SK-N-SH (cell line): ENCODE measurements at regions not wholly inside any gene's neighbourhood (a gene's known extent, or its start where the extent isn't known, plus 50 kb on each side); places are given as distances from the start of the nearest gene placed in this dataset.
A peak's percentile ranks its signal among the peaks of the same experiment; 100 is the strongest.

Source experiments
- CTCF ChIA-PET: fragments of 300-600, 350-600 bp; formaldehyde crosslinking; extraction: SDS; loops from one replicate; lab custom pipeline; 2021; lab: Yijun Ruan, JAX
- POLR2A ChIA-PET: fragments of 350-600 bp; sonication (Branson Sonifier 250); formaldehyde crosslinking; extraction: SDS; loops from one replicate; lab custom pipeline; 2020; ENCODE audit warnings: antibody characterized with exemption, inconsistent platforms; lab: Yijun Ruan, JAX
- DNase-seq: peaks from one replicate; pipeline ENCODE4 v3.0.0; 2012
- H2AFZ ChIP-seq: fragments of 200-600 bp; sonication (generic); 2 replicates; pipeline ENCODE4 v1.8.1; 2016; ENCODE audit warnings: antibody characterized with exemption, mild to moderate bottlenecking, low read depth
- H3F3A ChIP-seq: fragments of 200-600 bp; sonication (generic); replicated peaks from 2 replicates; pipeline ENCODE3; 2016; ENCODE audit warnings: antibody characterized with exemption, mild to moderate bottlenecking; ENCODE audit not compliant: insufficient read depth
- H3K27ac ChIP-seq, 2 experiments: fragments of 200-500 bp in 1 of 2; fragments of 200-600 bp in 1 of 2; sonication (Bioruptor generic) in 1 of 2; sonication (generic), shearing (Covaris generic) in 1 of 2; 2 replicates each; pipeline versions ENCODE4 v1.5.1 to v1.6.1; 2014 to 2016; ENCODE audit warnings: low read depth in 2 of 2, inconsistent platforms in 1 of 2, low read length in 1 of 2, mild to moderate bottlenecking in 1 of 2, mixed read lengths in 1 of 2
- H3K27me3 ChIP-seq: fragments of 200-600 bp; sonication (generic), shearing (Covaris generic); 2 replicates; pipeline ENCODE4 v1.6.1; 2016; ENCODE audit warnings: mixed run types; ENCODE audit not compliant: insufficient read depth
- H3K36me3 ChIP-seq, 2 experiments: fragments of 200-500 bp in 1 of 2; fragments of 200-600 bp in 1 of 2; sonication (Bioruptor generic) in 1 of 2; sonication (generic) in 1 of 2; replicated peaks in 1 of 2; 2 replicates each; pipeline versions ENCODE3 to v1.5.1; 2014 to 2016; ENCODE audit warnings: low read length in 1 of 2, mild to moderate bottlenecking in 1 of 2; ENCODE audit not compliant: insufficient read depth in 2 of 2, control insufficient read depth in 1 of 2
- H3K4me1 ChIP-seq, 2 experiments: fragments of 200-500 bp in 1 of 2; fragments of 200-600 bp in 1 of 2; sonication (Bioruptor generic) in 1 of 2; sonication (generic), shearing (Covaris generic) in 1 of 2; 2 replicates each; pipeline versions ENCODE4 v1.5.1 to v1.6.1; 2014 to 2016; ENCODE audit warnings: low read depth in 1 of 2, low read length in 1 of 2, mixed run types in 1 of 2; ENCODE audit not compliant: insufficient read depth in 2 of 2, control insufficient read depth in 1 of 2
- H3K4me2 ChIP-seq: fragments of 200-600 bp; sonication (generic), shearing (Covaris generic); 2 replicates; pipeline ENCODE4 v1.6.1; 2017; ENCODE audit warnings: mixed run types
- H3K4me3 ChIP-seq, 2 experiments: fragments of 200-500 bp in 1 of 2; fragments of 200-600 bp in 1 of 2; sonication (Bioruptor generic) in 1 of 2; sonication (generic), shearing (Covaris generic) in 1 of 2; 2 replicates each; pipeline versions ENCODE4 v1.5.1 to v1.8.1; 2014 to 2016; ENCODE audit warnings: low read depth in 2 of 2, inconsistent platforms in 1 of 2, low read length in 1 of 2, mild to moderate bottlenecking in 1 of 2, mixed read lengths in 1 of 2, moderate library complexity in 1 of 2
- H3K79me2 ChIP-seq: fragments of 200-600 bp; sonication (generic); 2 replicates; pipeline ENCODE4 v1.8.1; 2017; ENCODE audit warnings: mild to moderate bottlenecking; ENCODE audit not compliant: insufficient read depth
- H3K9ac ChIP-seq: fragments of 200-600 bp; sonication (generic); 2 replicates; pipeline ENCODE4 v1.6.1; 2017; ENCODE audit warnings: mixed run types
- H3K9me2 ChIP-seq: fragments of 200-600 bp; sonication (generic); 2 replicates; pipeline ENCODE4 v1.6.1; 2017; ENCODE audit warnings: mixed run types
- H3K9me3 ChIP-seq: fragments of 200-600 bp; sonication (generic); 2 replicates; pipeline ENCODE4 v1.6.1; 2017; ENCODE audit warnings: mixed run types, mild to moderate bottlenecking, moderate library complexity
- H4K20me1 ChIP-seq: fragments of 200-600 bp; sonication (generic); 2 replicates; pipeline ENCODE4 v1.6.1; 2017; ENCODE audit warnings: mild to moderate bottlenecking, mixed run types; ENCODE audit not compliant: insufficient read depth
- CHD2 ChIP-seq: fragments of 150-350 bp; IDR thresholded peaks from 2 replicates; pipeline ENCODE4 v1.6.1; 2018; ENCODE audit warnings: low read length; ENCODE audit not compliant: partially characterized antibody
- EP300 ChIP-seq, 2 experiments: IDR thresholded peaks; 2 replicates each; pipeline versions ENCODE4 v1.4.0 to v1.6.1; 2012; ENCODE audit warnings: borderline replicate concordance in 1 of 2, low read depth in 1 of 2, low read length in 1 of 2
- EZH2phosphoT487 ChIP-seq: fragments of 200-600 bp; sonication (generic); IDR thresholded peaks from 2 replicates; pipeline ENCODE4 v1.6.1; 2017; ENCODE audit warnings: low read depth, mixed run types, mild to moderate bottlenecking, antibody characterized with exemption, moderate library complexity, borderline replicate concordance
- FOXJ3 ChIP-seq: sonication (generic); formaldehyde crosslinking; IDR thresholded peaks from 2 replicates; pipeline ENCODE4 v1.5.1; 2020; ENCODE audit warnings: mild to moderate bottlenecking, missing genetic modification reagents
- FOXM1 ChIP-seq: IDR thresholded peaks from 2 replicates; pipeline ENCODE4 v1.4.0; 2012; ENCODE audit warnings: low read depth, mild to moderate bottlenecking
- IRF3 ChIP-seq: fragments of 150-350 bp; IDR thresholded peaks from 2 replicates; pipeline ENCODE4 v1.6.1; 2016; ENCODE audit warnings: mild to moderate bottlenecking, low read depth, low read length
- JUND ChIP-seq: IDR thresholded peaks from 2 replicates; pipeline ENCODE4 v1.4.0; 2012
- MXI1 ChIP-seq: IDR thresholded peaks from 2 replicates; pipeline ENCODE4 v1.6.1; 2012; ENCODE audit warnings: mild to moderate bottlenecking, low read depth, low read length, improper control_type of control experiment
- RAD21 ChIP-seq: IDR thresholded peaks from 2 replicates; pipeline ENCODE4 v1.6.1; 2012; ENCODE audit warnings: mild to moderate bottlenecking, low read length
- SIN3A ChIP-seq: IDR thresholded peaks from 2 replicates; pipeline ENCODE4 v1.6.1; 2012; ENCODE audit warnings: low read depth, mild to moderate bottlenecking, low read length, moderate library complexity, borderline replicate concordance
- SMC3 ChIP-seq: IDR thresholded peaks from 2 replicates; pipeline ENCODE4 v1.6.1; 2012; ENCODE audit warnings: low read depth, low read length, improper control_type of control experiment
- TCF12 ChIP-seq: IDR thresholded peaks from 2 replicates; pipeline ENCODE4 v1.4.0; 2012
- TEAD4 ChIP-seq: IDR thresholded peaks from 2 replicates; pipeline ENCODE4 v1.4.0; 2012; ENCODE audit warnings: mild to moderate bottlenecking, borderline replicate concordance; ENCODE audit not compliant: insufficient read depth
- YY1 ChIP-seq: IDR thresholded peaks from 2 replicates; pipeline ENCODE4 v1.4.0; 2012; ENCODE audit warnings: low read depth, mild to moderate bottlenecking
- ZBTB33 ChIP-seq: IDR thresholded peaks from 2 replicates; pipeline ENCODE4 v1.4.0; 2012; ENCODE audit warnings: low read depth, borderline replicate concordance
- whole genome bisulfite sequencing: methylation state at CpG from one replicate; pipeline ENCODE4 v1.1.6; 2017; ENCODE audit warnings: low lambda C conversion rate; 5-methylcytosine and 5-hydroxymethylcytosine counted together
- TF ChIP-seq, protein P1 (sequence below): IDR thresholded peaks from 2 replicates; pipeline ENCODE4 v1.4.0; 2012; ENCODE audit warnings: low read depth, borderline replicate concordance
- TF ChIP-seq, protein P2 (sequence below): fragments of 150-350 bp; IDR thresholded peaks from 2 replicates; pipeline ENCODE4 v1.6.1; 2017; ENCODE audit warnings: antibody characterized with exemption, low read length, low read depth, borderline replicate concordance
- TF ChIP-seq, protein P3 (sequence below): IDR thresholded peaks from 2 replicates; pipeline ENCODE4 v1.6.1; 2012; ENCODE audit warnings: mild to moderate bottlenecking, low read depth, low read length, moderate library complexity

DNA sequence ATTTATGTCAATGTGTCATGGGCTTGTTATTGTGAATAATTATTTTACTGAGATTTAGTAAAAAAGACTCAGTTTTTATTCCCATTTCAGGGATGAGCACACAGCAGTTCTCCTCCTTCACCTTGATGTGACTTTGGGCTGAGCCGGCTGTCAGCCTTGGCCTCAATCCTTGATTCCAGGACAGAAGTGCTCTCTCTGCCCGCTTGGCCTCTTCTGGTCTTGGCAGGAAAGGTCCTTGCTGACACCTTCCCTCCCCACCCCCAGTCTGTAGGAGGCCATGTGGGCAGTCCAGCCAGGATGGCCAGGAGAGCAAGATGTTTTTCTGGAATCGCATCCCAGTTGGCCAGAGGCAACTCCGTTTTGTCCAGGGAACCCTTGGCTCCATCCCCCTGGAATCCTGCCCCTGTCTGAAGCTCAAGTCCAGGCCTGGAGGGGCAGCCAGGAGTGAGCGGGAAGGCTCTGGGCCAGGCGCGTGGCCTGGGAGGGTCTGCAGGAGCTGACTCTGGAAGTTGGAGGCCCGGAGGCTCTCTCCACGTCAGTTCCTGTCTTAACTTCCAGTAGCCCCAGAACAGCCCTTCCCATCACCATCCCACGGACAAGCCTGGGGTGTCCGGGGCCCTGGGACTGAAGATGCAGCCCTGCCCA lies 100.9 kb downstream of the PDGFA start:
- no peak overlapping the region for H3K27ac ChIP-seq
- POLR2A ChIA-PET: no interaction called here
- CTCF ChIA-PET: no interaction called here

More for the DNA sequence above, 100.9 kb downstream of the PDGFA start:
- Histone ChIP-seq H3K36me3 (no peaks in the 10 kb centered on the region), H3K9ac (no peak overlapping the region), H3K4me1 (no peaks in the 10 kb centered on the region), H3K4me3 (no peak overlapping the region), H3K27me3 (peaks cover 7% of the 10 kb centered on the region), H3K4me2 (no peak overlapping the region), H3K9me2 (no peaks in the 10 kb centered on the region), H3F3A (no peaks in the 10 kb centered on the region), H4K20me1 (no peaks in the 10 kb centered on the region), H3K79me2 (no peaks in the 10 kb centered on the region), H3K9me3 (no peaks in the 10 kb centered on the region), H2AFZ (no peak overlapping the region)
- 51% methylated on average over 10 of the region's 11 CpGs for whole genome bisulfite sequencing
- no peak for TF ChIP-seq FOXJ3
- no peak for TF ChIP-seq RAD21
- TF ChIP-seq MXI1: no peak
- TF ChIP-seq IRF3: no peak
- TF ChIP-seq, protein P1, sequence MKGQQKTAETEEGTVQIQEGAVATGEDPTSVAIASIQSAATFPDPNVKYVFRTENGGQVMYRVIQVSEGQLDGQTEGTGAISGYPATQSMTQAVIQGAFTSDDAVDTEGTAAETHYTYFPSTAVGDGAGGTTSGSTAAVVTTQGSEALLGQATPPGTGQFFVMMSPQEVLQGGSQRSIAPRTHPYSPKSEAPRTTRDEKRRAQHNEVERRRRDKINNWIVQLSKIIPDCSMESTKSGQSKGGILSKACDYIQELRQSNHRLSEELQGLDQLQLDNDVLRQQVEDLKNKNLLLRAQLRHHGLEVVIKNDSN: no peak
- TF ChIP-seq TCF12: no peak
- no peak for TF ChIP-seq YY1
- TF ChIP-seq, protein P2, sequence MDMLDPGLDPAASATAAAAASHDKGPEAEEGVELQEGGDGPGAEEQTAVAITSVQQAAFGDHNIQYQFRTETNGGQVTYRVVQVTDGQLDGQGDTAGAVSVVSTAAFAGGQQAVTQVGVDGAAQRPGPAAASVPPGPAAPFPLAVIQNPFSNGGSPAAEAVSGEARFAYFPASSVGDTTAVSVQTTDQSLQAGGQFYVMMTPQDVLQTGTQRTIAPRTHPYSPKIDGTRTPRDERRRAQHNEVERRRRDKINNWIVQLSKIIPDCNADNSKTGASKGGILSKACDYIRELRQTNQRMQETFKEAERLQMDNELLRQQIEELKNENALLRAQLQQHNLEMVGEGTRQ: no peak
- no peak for TF ChIP-seq SIN3A
- TF ChIP-seq TEAD4: no peak
- no peak for TF ChIP-seq EP300 (IDR thresholded peaks at IDR 0.05; ENCODE audit: borderline replicate concordance in 1 of 2, low read depth in 1 of 2, low read length in 1 of 2)
- TF ChIP-seq, protein P3, sequence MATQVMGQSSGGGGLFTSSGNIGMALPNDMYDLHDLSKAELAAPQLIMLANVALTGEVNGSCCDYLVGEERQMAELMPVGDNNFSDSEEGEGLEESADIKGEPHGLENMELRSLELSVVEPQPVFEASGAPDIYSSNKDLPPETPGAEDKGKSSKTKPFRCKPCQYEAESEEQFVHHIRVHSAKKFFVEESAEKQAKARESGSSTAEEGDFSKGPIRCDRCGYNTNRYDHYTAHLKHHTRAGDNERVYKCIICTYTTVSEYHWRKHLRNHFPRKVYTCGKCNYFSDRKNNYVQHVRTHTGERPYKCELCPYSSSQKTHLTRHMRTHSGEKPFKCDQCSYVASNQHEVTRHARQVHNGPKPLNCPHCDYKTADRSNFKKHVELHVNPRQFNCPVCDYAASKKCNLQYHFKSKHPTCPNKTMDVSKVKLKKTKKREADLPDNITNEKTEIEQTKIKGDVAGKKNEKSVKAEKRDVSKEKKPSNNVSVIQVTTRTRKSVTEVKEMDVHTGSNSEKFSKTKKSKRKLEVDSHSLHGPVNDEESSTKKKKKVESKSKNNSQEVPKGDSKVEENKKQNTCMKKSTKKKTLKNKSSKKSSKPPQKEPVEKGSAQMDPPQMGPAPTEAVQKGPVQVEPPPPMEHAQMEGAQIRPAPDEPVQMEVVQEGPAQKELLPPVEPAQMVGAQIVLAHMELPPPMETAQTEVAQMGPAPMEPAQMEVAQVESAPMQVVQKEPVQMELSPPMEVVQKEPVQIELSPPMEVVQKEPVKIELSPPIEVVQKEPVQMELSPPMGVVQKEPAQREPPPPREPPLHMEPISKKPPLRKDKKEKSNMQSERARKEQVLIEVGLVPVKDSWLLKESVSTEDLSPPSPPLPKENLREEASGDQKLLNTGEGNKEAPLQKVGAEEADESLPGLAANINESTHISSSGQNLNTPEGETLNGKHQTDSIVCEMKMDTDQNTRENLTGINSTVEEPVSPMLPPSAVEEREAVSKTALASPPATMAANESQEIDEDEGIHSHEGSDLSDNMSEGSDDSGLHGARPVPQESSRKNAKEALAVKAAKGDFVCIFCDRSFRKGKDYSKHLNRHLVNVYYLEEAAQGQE: no peak
- no peak for TF ChIP-seq FOXM1
- TF ChIP-seq EZH2phosphoT487: no peak
- TF ChIP-seq JUND: no peak
- no peak for TF ChIP-seq CHD2
- TF ChIP-seq ZBTB33: no peak
- no peak for TF ChIP-seq SMC3
- peak; percentile 29 for DNase-seq
